ENCODE measurements at regions not wholly inside any gene's neighbourhood (a gene's known extent, or its start where the extent isn't known, plus 50 kb on each side); places are given as distances from the start of the nearest gene placed in this dataset.
A peak's percentile ranks its signal among the peaks of the same experiment; 100 is the strongest.

- ATAC-seq, result no peak
These were observed 144.0 kb downstream of the CDC5L start for GRCh38 chr6:44531442-44532015.

GRCh38 chr6:44533421-44533820 is 145.9 kb downstream of the CDC5L start:
- ATAC-seq (no peak), DNase-seq (ENCODE audit: low spot score) (no peak)

More at GRCh38 chr6:44531442-44532015, 144.0 kb downstream of the CDC5L start:
- DNase-seq (ENCODE audit: low spot score), result no peak

DNA sequence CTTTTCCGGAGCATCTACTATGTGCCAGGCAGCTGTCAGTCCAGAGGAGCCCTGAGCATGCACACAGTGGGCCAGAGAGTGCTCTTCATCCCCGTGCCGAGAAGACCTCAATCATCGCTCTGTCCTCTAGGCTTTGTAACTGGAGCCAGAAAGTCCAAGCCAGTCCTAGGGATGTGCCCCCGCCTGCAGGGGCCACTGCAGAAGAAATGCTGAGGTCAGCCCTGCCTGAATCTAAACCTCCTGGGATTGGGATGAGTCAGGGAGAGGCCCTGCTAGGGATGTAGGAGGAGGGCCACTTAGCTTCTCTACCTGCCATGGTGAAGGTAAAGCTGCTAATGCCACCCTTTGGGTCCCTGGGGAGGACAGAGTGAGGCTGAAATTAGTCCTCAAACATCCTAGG is 146.8 kb downstream of the CDC5L start:
- DNase-seq (ENCODE audit: low spot score), result no peak

GRCh38 chr6:44535446-44535845 is 147.9 kb downstream of the CDC5L start:
- ATAC-seq, result no peak
- no peak for DNase-seq (ENCODE audit: low spot score)

More for the DNA sequence above, 146.8 kb downstream of the CDC5L start:
- no peak for ATAC-seq

DNA sequence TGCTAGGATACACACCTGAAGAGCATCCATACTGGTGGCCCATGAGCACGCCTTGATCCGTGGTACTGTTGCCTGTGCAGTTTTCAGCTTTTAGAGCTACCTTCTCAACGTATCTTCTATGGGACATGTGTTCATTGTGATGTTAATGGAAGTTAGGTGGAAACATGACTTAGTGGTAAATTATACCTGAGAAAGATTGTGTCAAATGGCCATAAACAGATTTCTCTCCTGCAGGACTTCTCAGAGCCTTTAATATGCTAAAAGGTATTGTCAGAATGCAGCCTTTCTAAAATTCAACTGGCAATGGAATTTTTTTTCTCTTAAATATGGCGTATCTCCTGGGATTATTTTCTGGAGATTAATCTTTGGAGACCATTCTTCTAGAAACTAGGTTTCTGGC is 148.5 kb downstream of the CDC5L start:
- ATAC-seq (no peak), DNase-seq (ENCODE audit: low spot score) (no peak)

DNA sequence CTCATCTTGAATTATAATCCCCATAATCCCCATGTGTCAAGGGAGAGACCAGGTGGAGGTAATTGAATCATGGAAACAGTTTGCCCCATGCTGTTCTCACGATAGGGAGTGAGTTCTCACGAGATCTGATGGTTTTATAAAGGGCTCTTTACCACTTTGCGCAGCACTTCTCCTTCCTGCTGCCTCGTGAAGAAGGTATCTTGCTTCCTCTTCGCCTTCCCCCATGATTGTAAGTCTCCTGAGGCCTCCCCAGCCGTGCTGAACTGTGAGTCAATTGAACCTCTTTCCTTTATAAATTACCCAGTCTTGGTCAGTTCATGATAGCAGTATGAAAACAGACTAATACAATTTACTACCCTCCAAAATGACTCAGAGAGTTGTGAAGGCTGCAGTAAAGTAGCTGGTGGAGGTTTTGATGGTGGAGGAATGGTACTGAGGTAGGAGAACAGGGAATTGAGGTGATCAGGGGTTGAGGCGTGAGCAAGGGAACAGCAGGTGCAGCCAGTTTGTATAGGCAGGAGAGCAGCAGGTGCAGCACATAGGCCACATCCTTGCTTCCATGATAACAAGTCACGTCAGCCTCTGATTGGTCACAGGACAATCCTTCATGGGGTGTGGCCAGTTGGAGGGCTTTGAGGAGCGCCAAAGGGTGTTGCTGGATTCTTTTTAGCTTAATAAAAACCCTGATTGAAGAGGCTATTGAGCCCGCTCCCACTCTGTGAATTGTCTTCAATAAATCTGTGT is 150.0 kb downstream of the CDC5L start:
- no peak for ATAC-seq
- peak; percentile 14 for DNase-seq (ENCODE audit: low spot score)

- ATAC-seq (no peak), DNase-seq (ENCODE audit: low spot score) (peak; percentile 7)
These were observed 150.8 kb downstream of the CDC5L start for GRCh38 chr6:44538131-44538806.

GRCh38 chr6:44538807-44539201 is 151.3 kb downstream of the CDC5L start:
- ATAC-seq (no peak), DNase-seq (ENCODE audit: low spot score) (peak; percentile 38)

DNA sequence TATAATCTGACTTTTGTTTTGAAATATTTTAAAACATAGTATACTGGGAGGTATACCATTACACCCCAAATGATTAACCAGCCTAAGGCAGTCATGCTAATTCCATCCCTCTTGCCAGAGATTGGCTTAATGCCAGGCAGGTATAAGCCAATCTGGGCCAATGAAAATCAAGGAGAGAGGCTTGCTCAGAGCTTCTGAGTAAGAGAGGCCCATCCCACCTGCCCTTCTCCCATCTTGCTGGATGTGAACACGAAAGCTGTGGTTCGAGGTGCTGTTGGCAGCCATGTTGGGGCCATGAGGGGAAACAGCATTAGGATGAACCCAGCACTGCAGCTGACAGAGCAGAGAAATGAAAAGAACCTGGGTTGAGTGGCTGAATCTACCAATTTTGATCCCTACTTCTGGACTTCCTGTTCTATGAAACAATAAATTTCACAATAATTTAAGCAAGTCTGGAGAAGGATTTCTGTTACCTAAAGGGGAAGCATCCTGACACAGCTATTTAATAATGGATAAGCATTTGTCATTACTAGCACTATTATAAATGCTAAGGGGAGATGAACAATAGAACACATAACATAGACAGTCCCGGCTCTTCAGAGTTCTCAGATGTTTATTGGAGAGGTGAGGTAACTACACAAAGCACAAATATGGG is 152.3 kb downstream of the CDC5L start:
- ATAC-seq (no peak), DNase-seq (ENCODE audit: low spot score) (peak; percentile 16)

- no peak for ATAC-seq
- DNase-seq (ENCODE audit: low spot score), result no peak
These were observed 153.4 kb downstream of the CDC5L start for GRCh38 chr6:44540881-44541280.

- peak; percentile 21 for DNase-seq (ENCODE audit: low spot score)
- ATAC-seq, result no peak
These were observed 155.1 kb downstream of the CDC5L start for GRCh38 chr6:44542401-44543116.

GRCh38 chr6:44543664-44544063 is 156.2 kb downstream of the CDC5L start:
- no peak for DNase-seq (ENCODE audit: low spot score)
- ATAC-seq, result no peak

DNA sequence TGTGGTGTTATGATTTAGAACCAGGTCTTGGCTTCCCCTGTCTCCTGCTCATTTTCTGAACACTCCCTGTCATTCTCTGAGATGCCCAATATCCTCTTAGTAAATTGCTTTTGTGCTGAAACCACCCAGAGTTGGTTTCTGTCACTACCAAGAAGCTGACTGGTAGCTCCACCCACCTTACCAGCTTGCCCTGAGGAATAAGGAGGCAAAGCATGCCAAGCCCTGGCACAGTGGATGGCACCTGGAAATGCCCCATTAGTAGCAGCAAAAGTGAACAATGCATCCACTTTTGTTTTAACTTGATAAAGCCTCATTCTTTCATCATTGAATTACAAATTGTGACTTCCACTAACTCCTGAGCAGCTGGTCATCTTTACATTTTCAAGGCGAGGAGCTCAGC is 157.7 kb downstream of the CDC5L start:
- DNase-seq (ENCODE audit: low spot score), result no peak
- no peak for ATAC-seq

- DNase-seq (ENCODE audit: low spot score) (no peak), ATAC-seq (no peak)
These were observed 160.8 kb downstream of the CDC5L start for GRCh38 chr6:44548319-44548718.

GRCh38 chr6:44549516-44549915 is 162.0 kb downstream of the CDC5L start:
- ATAC-seq (no peak), DNase-seq (ENCODE audit: low spot score) (no peak)

DNA sequence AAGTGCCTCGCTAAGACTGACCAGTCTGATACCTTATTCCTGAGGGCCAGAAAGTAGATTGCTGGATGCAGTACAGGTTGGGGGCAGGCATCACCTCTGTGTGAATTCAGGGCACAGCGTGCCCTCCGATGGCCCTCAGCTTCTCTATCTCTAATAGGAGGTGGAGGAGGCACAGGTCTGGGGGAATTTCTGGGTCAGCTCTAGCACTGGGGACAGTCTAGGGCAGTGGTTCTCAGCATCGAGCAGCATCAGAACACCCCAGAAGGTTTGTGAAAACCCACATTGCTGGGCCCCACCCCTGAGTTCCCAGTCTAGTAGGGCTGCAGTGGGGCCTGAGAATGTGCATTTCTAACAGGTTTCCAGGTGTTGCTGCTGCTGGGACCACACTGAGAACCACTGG is 166.7 kb downstream of the CDC5L start:
- no peak for DNase-seq (ENCODE audit: low spot score)

DNA sequence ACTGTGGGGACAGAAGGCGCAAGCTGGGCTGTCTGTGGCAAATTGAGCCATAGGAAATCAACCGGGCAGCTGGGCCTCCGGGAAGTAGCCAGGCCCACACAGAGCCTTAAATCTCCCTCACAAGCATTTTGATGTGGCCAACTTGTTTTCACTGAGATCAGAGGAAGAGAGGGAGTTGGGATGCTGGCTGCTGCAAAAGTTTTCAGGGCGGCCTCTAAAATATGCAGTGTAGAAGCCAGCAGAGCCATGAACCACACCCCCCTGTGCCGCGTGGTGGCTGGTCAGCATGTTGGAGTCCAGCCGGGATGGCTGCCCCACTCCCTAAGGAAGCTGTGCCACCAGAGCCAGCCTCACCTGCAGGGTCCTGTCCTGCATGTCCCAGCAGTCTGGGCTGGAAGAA is 167.4 kb downstream of the CDC5L start:
- no peak for ATAC-seq
- no peak for DNase-seq (ENCODE audit: low spot score)

More for the DNA sequence above, 166.7 kb downstream of the CDC5L start:
- ATAC-seq, result no peak

DNA sequence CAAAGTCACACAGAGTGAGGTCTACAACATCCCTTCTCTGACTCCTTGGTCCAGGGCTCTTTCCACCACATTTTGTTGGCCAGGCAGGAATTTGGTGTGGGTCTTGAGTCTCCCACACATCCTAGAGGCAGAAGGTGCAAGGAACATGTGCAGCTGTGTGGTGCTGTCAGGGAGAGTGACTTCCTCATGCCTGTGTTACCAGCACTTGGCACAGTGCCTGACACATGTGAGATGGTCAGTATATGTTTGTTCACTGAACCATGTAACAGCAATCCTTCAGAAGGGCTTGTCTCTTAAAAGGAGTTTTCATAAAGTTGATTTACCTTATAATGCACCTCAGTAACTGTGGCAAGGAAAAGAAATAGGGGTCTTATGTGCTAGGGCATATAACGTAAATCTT is 168.5 kb downstream of the CDC5L start:
- ATAC-seq (no peak), DNase-seq (ENCODE audit: low spot score) (no peak)

DNA sequence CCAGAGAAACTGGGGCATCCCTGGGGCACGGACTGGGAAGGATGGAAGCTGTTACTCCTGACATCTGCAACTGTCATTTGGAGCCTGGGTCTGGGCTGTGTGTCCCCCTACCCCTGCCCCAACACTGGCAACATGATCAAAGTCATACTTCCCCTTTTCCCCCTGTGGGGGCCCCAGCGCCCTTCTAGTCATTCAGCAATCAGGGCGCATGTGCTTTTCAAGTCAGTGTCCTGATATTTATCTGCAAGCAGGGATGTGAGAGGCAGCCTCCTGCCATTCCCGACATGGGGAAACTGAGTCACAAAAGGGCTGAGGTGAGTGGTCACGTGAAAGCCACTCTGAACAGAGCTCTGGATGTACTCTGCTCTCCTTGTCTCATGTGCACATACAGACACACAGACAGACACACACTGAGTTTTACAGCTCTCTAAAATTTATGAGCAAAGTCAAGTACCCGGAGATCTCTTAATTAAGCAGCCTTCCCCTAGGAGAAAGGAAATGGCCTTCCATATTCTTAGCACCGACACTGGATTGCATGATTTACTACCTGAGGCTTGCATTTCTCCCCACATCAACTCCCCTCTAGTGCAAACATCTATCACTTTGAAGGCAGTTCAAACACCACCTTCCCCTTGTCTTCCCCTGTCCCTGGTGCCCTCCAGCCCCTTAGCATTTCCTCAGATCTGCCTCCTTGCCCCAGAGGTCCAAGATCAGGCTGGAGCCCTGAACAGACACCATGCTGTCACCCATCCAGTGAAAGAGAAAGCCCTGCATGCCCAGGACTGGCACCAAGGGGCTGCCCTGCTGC is 170.7 kb downstream of the CDC5L start:
- no peak for DNase-seq (ENCODE audit: low spot score)
- ATAC-seq, result no peak

DNA sequence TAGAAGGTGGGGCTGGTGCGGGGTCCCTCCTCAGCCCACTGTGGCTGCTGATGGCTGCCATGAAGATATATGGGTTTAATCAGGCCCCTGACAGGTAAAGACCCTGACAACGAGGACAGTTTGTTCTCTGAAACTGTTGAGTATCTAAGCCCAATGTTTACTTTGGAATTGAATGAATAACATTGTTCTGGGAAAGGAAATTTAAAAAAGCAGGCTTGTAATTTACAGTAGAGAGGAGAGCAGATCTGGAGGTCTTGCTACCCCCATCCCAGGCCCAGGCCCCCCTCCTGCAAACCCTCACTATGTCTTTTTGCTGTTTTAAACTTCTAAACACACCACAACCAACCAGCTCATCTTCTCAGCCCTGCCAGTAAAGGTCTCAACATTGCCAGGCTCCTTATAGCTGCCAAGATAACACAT is 171.3 kb downstream of the CDC5L start:
- ATAC-seq (no peak), DNase-seq (ENCODE audit: low spot score) (no peak)

Measured in left lobe of liver (tissue), 2 donors.